ENCODE measurements at regions not wholly inside any gene's neighbourhood (a gene's known extent, or its start where the extent isn't known, plus 50 kb on each side); places are given as distances from the start of the nearest gene placed in this dataset.
A peak's percentile ranks its signal among the peaks of the same experiment; 100 is the strongest.
"Not testable (repeated sequence)": the region's sequence is repeated elsewhere in the genome, so short reads cannot be mapped to it uniquely, and the experiment has no call there.

- Histone ChIP-seq H3K9ac (ENCODE audit: low read length) (no peak overlapping the region), H3K9me3 (ENCODE audit: control insufficient read depth, low read length) (no peaks in the 10 kb centered on the region), H3K4me1 (ENCODE audit: control insufficient read depth, insufficient read depth, low read length) (peaks cover 28% of the 10 kb centered on the region), H3K4me3 (ENCODE audit: low read length) (no peak overlapping the region), H3K36me3 (ENCODE audit: control insufficient read depth, insufficient read depth, low read length, severe bottlenecking) (no peaks in the 10 kb centered on the region), H3K27me3 (replicated peaks; ENCODE audit: control insufficient read depth, insufficient read depth, low read length) (no peaks in the 10 kb centered on the region)
- no peak for DNase-seq (ENCODE audit: low read depth)
Observed at GRCh38 chr12:93980711-93981110, 167.7 kb upstream of the PLXNC1 start.

DNA sequence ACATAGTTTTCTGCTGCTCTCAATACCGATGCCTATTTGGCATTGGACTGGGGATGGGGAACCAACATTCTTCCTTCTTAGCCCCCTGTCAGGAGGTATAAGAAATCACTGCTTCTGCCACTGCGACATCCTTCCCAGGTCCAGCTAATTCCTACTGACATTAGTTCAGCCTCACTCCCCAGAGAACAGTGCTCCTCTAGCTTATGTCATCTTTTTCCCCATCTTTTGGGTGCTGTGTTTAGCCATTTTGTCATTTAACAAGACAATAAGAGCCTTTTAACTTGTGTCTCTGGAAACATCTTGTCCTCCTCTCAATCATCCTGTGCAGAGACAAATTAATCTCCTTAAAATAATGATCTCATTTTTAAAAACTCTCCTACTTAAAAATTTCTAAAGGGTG lies 167.0 kb upstream of the PLXNC1 start:
- no peaks in the 10 kb centered on the region for H3K9me3 ChIP-seq (ENCODE audit: control insufficient read depth, low read length)
- H3K9ac ChIP-seq (ENCODE audit: low read length) = no peak overlapping the region
- no peak overlapping the region for H3K4me3 ChIP-seq (ENCODE audit: low read length)
- no peaks in the 10 kb centered on the region for H3K36me3 ChIP-seq (ENCODE audit: control insufficient read depth, insufficient read depth, low read length, severe bottlenecking)
- DNase-seq (ENCODE audit: low read depth) = no peak
- H3K27me3 ChIP-seq (replicated peaks; ENCODE audit: control insufficient read depth, insufficient read depth, low read length) = no peaks in the 10 kb centered on the region
- peaks cover 28% of the 10 kb centered on the region for H3K4me1 ChIP-seq (ENCODE audit: control insufficient read depth, insufficient read depth, low read length)

DNA sequence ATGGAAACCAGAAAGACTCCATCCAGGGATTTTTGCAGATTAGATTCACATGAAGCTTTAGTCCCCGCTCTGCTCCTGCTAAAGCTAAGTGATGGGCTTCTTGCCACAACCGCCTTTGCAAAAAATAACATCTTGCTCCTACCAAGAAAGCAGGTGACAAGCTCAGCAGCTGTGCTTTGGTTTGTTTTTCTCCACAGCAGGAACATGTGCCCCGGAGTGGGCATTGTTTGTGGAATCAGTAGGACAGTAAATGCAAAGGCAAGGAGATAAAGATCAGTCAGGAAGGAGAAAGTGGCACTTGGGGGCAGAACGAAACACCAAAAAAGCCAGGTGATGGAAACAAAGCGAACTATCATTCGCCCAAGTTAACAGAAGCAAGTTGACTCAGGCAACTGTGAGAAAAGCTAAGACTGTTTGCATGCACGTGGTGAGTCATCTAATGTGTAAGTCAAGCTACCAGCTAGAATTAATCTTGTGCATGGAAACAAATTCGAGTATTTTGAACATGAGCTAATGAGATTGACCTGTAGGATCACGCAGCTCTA lies 165.5 kb upstream of the PLXNC1 start:
- Histone ChIP-seq H3K27me3 (replicated peaks; ENCODE audit: control insufficient read depth, insufficient read depth, low read length) (no peaks in the 10 kb centered on the region), H3K36me3 (ENCODE audit: control insufficient read depth, insufficient read depth, low read length, severe bottlenecking) (no peaks in the 10 kb centered on the region), H3K4me3 (ENCODE audit: low read length) (no peak overlapping the region), H3K9me3 (ENCODE audit: control insufficient read depth, low read length) (peaks cover 2% of the 10 kb centered on the region), H3K4me1 (ENCODE audit: control insufficient read depth, insufficient read depth, low read length) (peaks cover 25% of the 10 kb centered on the region), H3K9ac (ENCODE audit: low read length) (no peak overlapping the region)
- DNase-seq (ENCODE audit: low read depth) = peak; percentile 65

DNA sequence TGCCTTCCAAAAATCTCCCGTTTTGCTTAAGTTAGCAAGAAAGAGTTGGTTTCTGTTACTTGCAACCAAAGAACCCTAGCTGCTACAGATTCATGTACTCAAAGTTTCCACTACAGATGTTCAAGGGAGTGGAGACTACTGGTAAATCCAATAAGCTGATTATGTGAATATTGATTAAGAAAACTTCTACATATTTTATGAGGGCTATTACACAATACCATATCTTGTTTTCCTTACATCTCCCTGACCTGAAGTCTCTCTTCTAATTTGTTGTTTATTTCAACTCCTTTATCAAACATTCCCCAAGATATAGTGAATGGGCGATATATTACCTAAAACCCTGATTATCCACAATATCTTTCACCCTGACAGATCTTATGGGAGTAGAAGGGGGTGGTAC lies 164.4 kb upstream of the PLXNC1 start:
- no peak overlapping the region for H3K9ac ChIP-seq (ENCODE audit: low read length)
- no peak for DNase-seq (ENCODE audit: low read depth)
- H3K27me3 ChIP-seq (replicated peaks; ENCODE audit: control insufficient read depth, insufficient read depth, low read length) = no peaks in the 10 kb centered on the region
- no peaks in the 10 kb centered on the region for H3K36me3 ChIP-seq (ENCODE audit: control insufficient read depth, insufficient read depth, low read length, severe bottlenecking)
- no peak overlapping the region for H3K4me3 ChIP-seq (ENCODE audit: low read length)
- H3K4me1 ChIP-seq (ENCODE audit: control insufficient read depth, insufficient read depth, low read length) = peaks cover 16% of the 10 kb centered on the region
- H3K9me3 ChIP-seq (ENCODE audit: control insufficient read depth, low read length) = peaks cover 2% of the 10 kb centered on the region

DNA sequence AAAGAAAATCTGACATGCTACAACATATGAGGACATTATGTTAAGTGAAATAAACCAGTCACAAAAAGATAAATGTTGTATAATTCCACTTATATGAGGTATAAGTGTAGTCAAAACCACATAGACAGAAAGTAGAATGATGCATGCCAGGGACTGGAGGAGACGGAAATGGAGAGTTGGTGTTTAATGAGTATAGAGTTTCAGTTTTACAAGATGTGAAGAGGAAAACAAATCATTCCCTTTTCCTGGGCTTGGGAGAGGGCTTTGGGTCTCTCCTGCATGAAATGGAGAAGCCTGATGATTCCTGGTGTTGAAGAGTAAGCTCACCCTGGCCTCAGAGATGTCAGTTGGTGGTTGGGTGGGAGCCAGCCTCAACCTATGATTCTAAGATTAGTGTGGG lies 158.4 kb upstream of the PLXNC1 start:
- Histone ChIP-seq H3K4me3 (ENCODE audit: low read length) (no peak overlapping the region), H3K27me3 (replicated peaks; ENCODE audit: control insufficient read depth, insufficient read depth, low read length) (no peaks in the 10 kb centered on the region), H3K9ac (ENCODE audit: low read length) (no peak overlapping the region), H3K36me3 (ENCODE audit: control insufficient read depth, insufficient read depth, low read length, severe bottlenecking) (no peaks in the 10 kb centered on the region), H3K9me3 (ENCODE audit: control insufficient read depth, low read length) (peaks cover 2% of the 10 kb centered on the region), H3K4me1 (ENCODE audit: control insufficient read depth, insufficient read depth, low read length) (peaks cover 27% of the 10 kb centered on the region)
- DNase-seq (ENCODE audit: low read depth) = no peak

DNA sequence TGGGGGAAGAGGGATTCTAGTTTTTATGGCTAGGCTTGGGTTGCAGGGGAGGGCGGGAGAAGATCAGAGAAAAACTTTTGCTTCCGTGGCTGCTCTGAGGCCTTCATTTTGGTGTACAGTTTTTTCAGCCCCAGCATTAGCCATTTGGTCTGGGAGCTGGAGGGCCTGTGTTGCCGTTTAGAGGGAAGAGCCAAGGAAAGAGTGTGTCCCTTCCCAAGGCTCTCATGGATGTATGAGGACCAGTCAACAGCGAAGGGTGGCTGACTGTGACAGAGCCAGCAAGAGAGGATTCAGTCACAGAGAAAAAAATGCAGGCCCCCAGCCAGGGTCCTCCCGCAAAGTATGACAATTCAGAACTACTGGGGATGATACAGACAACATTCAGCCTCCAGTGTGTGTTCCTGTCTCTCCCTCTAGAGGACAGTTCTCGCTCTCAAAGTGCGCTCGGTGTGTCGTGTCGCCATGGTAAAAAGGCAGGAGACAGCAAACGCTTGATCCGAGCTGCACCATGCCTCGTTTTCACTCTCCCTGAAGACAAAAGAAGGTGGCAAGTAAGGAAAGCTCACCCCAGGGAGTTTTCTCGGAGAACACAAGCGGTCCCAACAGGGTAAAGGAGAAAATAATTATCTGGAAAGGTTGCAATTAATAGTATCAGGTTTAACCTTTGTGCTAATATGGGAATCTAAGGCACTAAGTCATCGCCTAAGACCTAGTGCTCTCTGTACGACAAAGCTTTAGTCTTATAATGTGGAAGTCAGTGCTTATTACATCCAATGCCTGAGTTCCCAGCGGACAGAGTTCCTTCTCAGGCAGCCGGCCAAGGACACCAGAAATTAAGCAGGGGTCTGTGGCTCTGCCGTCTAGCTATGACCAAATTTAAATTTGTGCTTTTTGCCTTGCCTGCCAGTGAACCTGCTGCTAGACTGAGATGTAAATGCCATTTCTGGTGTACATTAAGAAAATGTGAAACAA lies 157.3 kb upstream of the PLXNC1 start:
- Histone ChIP-seq H3K4me1 (ENCODE audit: control insufficient read depth, insufficient read depth, low read length) (peaks cover 32% of the 10 kb centered on the region), H3K4me3 (ENCODE audit: low read length) (peak overlapping the region; percentile 31), H3K9me3 (ENCODE audit: control insufficient read depth, low read length) (peaks cover 2% of the 10 kb centered on the region), H3K9ac (ENCODE audit: low read length) (peak overlapping the region; percentile 34), H3K27me3 (replicated peaks; ENCODE audit: control insufficient read depth, insufficient read depth, low read length) (no peaks in the 10 kb centered on the region), H3K36me3 (ENCODE audit: control insufficient read depth, insufficient read depth, low read length, severe bottlenecking) (no peaks in the 10 kb centered on the region)
- no peak for DNase-seq (ENCODE audit: low read depth)

DNA sequence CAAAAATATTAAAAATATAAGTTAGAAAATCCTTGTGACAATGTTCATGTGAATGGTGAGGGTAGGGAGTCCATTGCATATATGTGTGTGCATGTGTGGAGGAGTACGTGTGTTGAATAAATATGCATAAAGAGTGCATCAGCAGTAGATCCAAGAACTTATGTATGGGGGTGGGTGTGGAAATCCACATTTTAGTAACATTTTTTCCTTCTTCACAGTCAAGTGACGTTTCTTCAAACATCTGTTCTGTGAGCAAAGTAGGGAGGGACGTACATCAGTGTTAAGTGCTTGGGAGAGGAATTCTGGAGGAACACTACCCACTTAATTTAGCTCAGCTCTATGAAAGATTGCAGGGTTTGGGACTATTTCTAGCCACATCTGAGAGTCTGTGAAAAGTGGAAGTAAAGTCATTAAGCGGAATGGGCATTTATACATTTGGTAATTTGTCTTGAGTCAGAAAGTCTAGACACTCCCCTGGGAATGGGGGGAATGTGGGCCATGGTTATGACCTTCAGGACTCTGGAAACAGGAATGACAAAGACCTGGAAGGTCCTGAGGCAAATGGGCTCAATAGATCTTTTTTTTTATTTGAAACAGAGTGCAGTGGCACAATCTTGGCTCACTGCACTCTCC lies 156.4 kb upstream of the PLXNC1 start:
- no peak for DNase-seq (ENCODE audit: low read depth)
- H3K9ac ChIP-seq (ENCODE audit: low read length) = no peak overlapping the region
- peak overlapping the region; percentile 31 for H3K4me3 ChIP-seq (ENCODE audit: low read length)
- peaks cover 32% of the 10 kb centered on the region for H3K4me1 ChIP-seq (ENCODE audit: control insufficient read depth, insufficient read depth, low read length)
- H3K36me3 ChIP-seq (ENCODE audit: control insufficient read depth, insufficient read depth, low read length, severe bottlenecking) = no peaks in the 10 kb centered on the region
- peaks cover 2% of the 10 kb centered on the region for H3K9me3 ChIP-seq (ENCODE audit: control insufficient read depth, low read length)
- H3K27me3 ChIP-seq (replicated peaks; ENCODE audit: control insufficient read depth, insufficient read depth, low read length) = no peaks in the 10 kb centered on the region

DNA sequence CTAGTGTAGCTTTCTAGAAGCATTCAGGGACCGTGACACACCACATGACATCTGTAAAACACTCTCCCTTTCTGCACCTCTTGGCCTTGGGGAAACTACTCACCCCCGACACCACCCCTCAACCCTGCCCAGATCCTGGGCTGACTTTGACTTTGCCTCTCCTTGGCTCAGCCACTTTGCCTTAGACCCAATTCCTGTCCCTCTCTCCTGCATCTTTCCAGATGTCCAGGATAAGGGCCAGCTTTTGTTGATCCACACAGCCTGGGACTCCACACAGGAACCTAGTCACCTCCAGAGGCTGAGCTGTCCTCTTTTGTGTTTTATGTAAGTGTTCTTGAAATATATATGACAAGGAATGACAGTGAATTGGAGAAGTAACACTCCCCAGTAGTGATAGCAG lies 153.7 kb upstream of the PLXNC1 start:
- H3K36me3 ChIP-seq (ENCODE audit: control insufficient read depth, insufficient read depth, low read length, severe bottlenecking) = no peaks in the 10 kb centered on the region
- DNase-seq (ENCODE audit: low read depth) = no peak
- H3K4me1 ChIP-seq (ENCODE audit: control insufficient read depth, insufficient read depth, low read length) = peaks cover 32% of the 10 kb centered on the region
- no peak overlapping the region for H3K9ac ChIP-seq (ENCODE audit: low read length)
- peaks cover 10% of the 10 kb centered on the region for H3K9me3 ChIP-seq (ENCODE audit: control insufficient read depth, low read length)
- no peaks in the 10 kb centered on the region for H3K27me3 ChIP-seq (replicated peaks; ENCODE audit: control insufficient read depth, insufficient read depth, low read length)
- H3K4me3 ChIP-seq (ENCODE audit: low read length) = no peak overlapping the region

DNA sequence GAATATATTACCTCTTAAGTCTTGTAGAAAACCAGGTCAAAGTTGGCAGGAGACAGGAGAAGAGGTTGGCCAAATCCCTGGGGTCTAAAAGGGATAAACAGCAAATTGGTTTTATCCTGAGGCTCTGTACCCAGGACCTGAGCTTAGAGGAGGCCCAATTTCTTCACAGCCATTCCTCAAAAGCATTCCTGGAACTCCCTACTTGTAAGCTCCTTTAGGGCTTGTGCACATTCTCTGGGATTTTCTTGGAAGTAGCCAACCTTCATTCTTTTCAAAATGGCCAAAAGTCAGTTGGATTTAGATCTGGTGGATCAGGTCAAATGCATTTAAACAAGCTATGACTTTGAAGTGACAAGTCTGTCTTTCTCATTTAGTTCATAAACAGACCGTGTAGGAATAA lies 152.1 kb upstream of the PLXNC1 start:
- Histone ChIP-seq H3K27me3 (replicated peaks; ENCODE audit: control insufficient read depth, insufficient read depth, low read length) (no peaks in the 10 kb centered on the region), H3K9me3 (ENCODE audit: control insufficient read depth, low read length) (peaks cover 10% of the 10 kb centered on the region), H3K36me3 (ENCODE audit: control insufficient read depth, insufficient read depth, low read length, severe bottlenecking) (no peaks in the 10 kb centered on the region), H3K9ac (ENCODE audit: low read length) (no peak overlapping the region), H3K4me3 (ENCODE audit: low read length) (no peak overlapping the region), H3K4me1 (ENCODE audit: control insufficient read depth, insufficient read depth, low read length) (peaks cover 25% of the 10 kb centered on the region)
- DNase-seq (ENCODE audit: low read depth) = no peak

DNA sequence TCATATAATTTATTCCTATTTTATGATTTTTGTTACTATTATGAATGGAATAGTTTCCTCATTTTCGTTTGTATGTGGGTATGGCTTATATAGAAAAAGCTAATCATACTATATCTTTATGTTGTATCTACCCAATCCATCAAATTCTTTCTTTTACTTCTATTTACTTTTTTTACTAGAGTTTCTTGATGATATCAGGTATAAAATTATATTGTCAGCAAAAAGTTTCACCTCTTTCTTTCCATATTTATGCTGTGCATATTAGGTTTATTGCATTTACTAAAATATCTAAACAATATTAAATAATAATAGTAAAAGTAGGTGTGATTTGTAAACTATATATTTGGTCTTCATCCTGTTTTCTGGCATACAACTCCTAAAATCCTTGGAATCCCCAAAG lies 146.7 kb upstream of the PLXNC1 start:
- Histone ChIP-seq H3K4me3 (ENCODE audit: low read length) (no peak overlapping the region), H3K27me3 (replicated peaks; ENCODE audit: control insufficient read depth, insufficient read depth, low read length) (no peaks in the 10 kb centered on the region), H3K9me3 (ENCODE audit: control insufficient read depth, low read length) (peaks cover 10% of the 10 kb centered on the region), H3K9ac (ENCODE audit: low read length) (no peak overlapping the region), H3K36me3 (ENCODE audit: control insufficient read depth, insufficient read depth, low read length, severe bottlenecking) (no peaks in the 10 kb centered on the region), H3K4me1 (ENCODE audit: control insufficient read depth, insufficient read depth, low read length) (no peaks in the 10 kb centered on the region)
- no peak for DNase-seq (ENCODE audit: low read depth)

- H3K9ac ChIP-seq (ENCODE audit: low read length); H3K36me3 ChIP-seq (ENCODE audit: control insufficient read depth, insufficient read depth, low read length, severe bottlenecking); H3K27me3 ChIP-seq (replicated peaks; ENCODE audit: control insufficient read depth, insufficient read depth, low read length); H3K4me1 ChIP-seq (ENCODE audit: control insufficient read depth, insufficient read depth, low read length); H3K4me3 ChIP-seq (ENCODE audit: low read length); H3K9me3 ChIP-seq (ENCODE audit: control insufficient read depth, low read length); DNase-seq (ENCODE audit: low read depth): not testable (repeated sequence)
Observed at GRCh38 chr12:94002925-94003324, 145.5 kb upstream of the PLXNC1 start.
